ENCODE measurements at regions not wholly inside any gene's neighbourhood (a gene's known extent, or its start where the extent isn't known, plus 50 kb on each side); places are given as distances from the start of the nearest gene placed in this dataset.

GRCh38 chr10:37639200-37639599 lies 218.2 kb downstream of the ZNF248 start:
- Histone ChIP-seq H4K20me1 (ENCODE audit: control insufficient read depth, insufficient read depth, low read length, poor library complexity, severe bottlenecking) (no peaks in the 10 kb centered on the region), H2AFZ (ENCODE audit: insufficient read depth, low read depth, low read length, poor library complexity, severe bottlenecking) (no peak overlapping the region), H3K27me3 (replicated peaks in 1 of 4; ENCODE audit: control extremely low read depth in 1 of 4, control insufficient read depth in 3 of 4, insufficient read depth in 4 of 4, low read length in 3 of 4) (no peaks in the 10 kb centered on the region), H3K36me3 (replicated peaks in 1 of 2; ENCODE audit: control extremely low read depth in 1 of 2, control insufficient read depth in 1 of 2, extremely low read depth in 1 of 2, insufficient read depth in 2 of 2, low read length in 1 of 2) (no peaks in the 10 kb centered on the region), H3K9me3 (ENCODE audit: control extremely low read depth in 1 of 3, control insufficient read depth in 2 of 3, insufficient read depth in 1 of 3, low read length in 2 of 3) (peaks cover 0 to 38% (median 0%) of the 10 kb centered on the region in 3 donors), H3K4me1 (ENCODE audit: control insufficient read depth in 2 of 2, insufficient read depth in 2 of 2, low read length in 2 of 2) (no peaks in the 10 kb centered on the region), H3K4me2 (replicated peaks; ENCODE audit: low read depth, low read length, poor library complexity, severe bottlenecking) (no peak overlapping the region), H3K9ac (ENCODE audit: low read length) (no peak overlapping the region), H3K27ac (ENCODE audit: low read length in 2 of 2) (no peak overlapping the region), H3K79me2 (ENCODE audit: control insufficient read depth, insufficient read depth, low read length) (no peaks in the 10 kb centered on the region), H3K4me3 (ENCODE audit: control extremely low read depth in 1 of 5, extremely low read depth in 1 of 5, insufficient read depth in 1 of 5, low read depth in 2 of 5, low read length in 4 of 5) (no peak overlapping the region)
- H3K4me3 Mint-ChIP-seq, result no peak overlapping the region
- TF ChIP-seq CTCF (IDR thresholded peaks at IDR 0.05) (no peak), EZH2 (IDR thresholded peaks at IDR 0.05; ENCODE audit: borderline replicate concordance, insufficient read depth, low read depth, low read length, poor library complexity, severe bottlenecking) (no peak)
- intact Hi-C loops (cut with micrococcal nuclease), result no loop called here
- CTCF ChIA-PET, result no interaction called here
- 77% methylated on average over 5 of the region's 5 CpGs for WGBS (ENCODE audit: insufficient coverage)
- no peaks in the 10 kb centered on the region for H3K4me1 Mint-ChIP-seq
- no peaks in the 10 kb centered on the region for H3K27me3 Mint-ChIP-seq
- POLR2A ChIA-PET, result no interaction called here
- peaks cover 13% of the 10 kb centered on the region for H3K9me3 Mint-ChIP-seq (ENCODE audit: insufficient read depth)
- H3K27ac Mint-ChIP-seq, result no peak overlapping the region
- DNase-seq, result no peak
- no peak for ATAC-seq (ENCODE audit: low read depth)

- no peak overlapping the region for H3K27ac ChIP-seq (ENCODE audit: low read length in 2 of 2)
- H3K27me3 ChIP-seq (replicated peaks in 1 of 4; ENCODE audit: control extremely low read depth in 1 of 4, control insufficient read depth in 3 of 4, insufficient read depth in 4 of 4, low read length in 3 of 4), result no peaks in the 10 kb centered on the region
- Mint-ChIP-seq H3K4me3 (no peak overlapping the region), H3K27ac (no peak overlapping the region), H3K4me1 (no peaks in the 10 kb centered on the region), H3K9me3 (ENCODE audit: insufficient read depth) (peaks cover 15% of the 10 kb centered on the region), H3K27me3 (no peaks in the 10 kb centered on the region)
- no peak overlapping the region for H3K4me2 ChIP-seq (replicated peaks; ENCODE audit: low read depth, low read length, poor library complexity, severe bottlenecking)
- H3K79me2 ChIP-seq (ENCODE audit: control insufficient read depth, insufficient read depth, low read length), result no peaks in the 10 kb centered on the region
- no peaks in the 10 kb centered on the region for H3K4me1 ChIP-seq (ENCODE audit: control insufficient read depth in 2 of 2, insufficient read depth in 2 of 2, low read length in 2 of 2)
- TF ChIP-seq CTCF (IDR thresholded peaks at IDR 0.05), result no peak
- TF ChIP-seq EZH2 (IDR thresholded peaks at IDR 0.05; ENCODE audit: borderline replicate concordance, insufficient read depth, low read depth, low read length, poor library complexity, severe bottlenecking), result no peak
- no peak for ATAC-seq (ENCODE audit: low read depth)
- no peak overlapping the region for H3K9ac ChIP-seq (ENCODE audit: low read length)
- intact Hi-C loops (cut with micrococcal nuclease), result no loop called here
- H4K20me1 ChIP-seq (ENCODE audit: control insufficient read depth, insufficient read depth, low read length, poor library complexity, severe bottlenecking), result no peaks in the 10 kb centered on the region
- ChIA-PET POLR2A (no interaction called here), CTCF (no interaction called here)
- H2AFZ ChIP-seq (ENCODE audit: insufficient read depth, low read depth, low read length, poor library complexity, severe bottlenecking), result no peak overlapping the region
- peaks cover 0 to 40% (median 0%) of the 10 kb centered on the region in 3 donors for H3K9me3 ChIP-seq (ENCODE audit: control extremely low read depth in 1 of 3, control insufficient read depth in 2 of 3, insufficient read depth in 1 of 3, low read length in 2 of 3)
- H3K36me3 ChIP-seq (replicated peaks in 1 of 2; ENCODE audit: control extremely low read depth in 1 of 2, control insufficient read depth in 1 of 2, extremely low read depth in 1 of 2, insufficient read depth in 2 of 2, low read length in 1 of 2), result no peaks in the 10 kb centered on the region
- 83% methylated on average over 1 of the region's 1 CpG for WGBS (ENCODE audit: insufficient coverage)
- no peak for DNase-seq
- H3K4me3 ChIP-seq (ENCODE audit: control extremely low read depth in 1 of 5, extremely low read depth in 1 of 5, insufficient read depth in 1 of 5, low read depth in 2 of 5, low read length in 4 of 5), result no peak overlapping the region
These were observed 218.8 kb downstream of the ZNF248 start for GRCh38 chr10:37638569-37638968.
